ENCODE measurements at regions not wholly inside any gene's neighbourhood (a gene's known extent, or its start where the extent isn't known, plus 50 kb on each side); places are given as distances from the start of the nearest gene placed in this dataset.

GRCh38 chr1:34270181-34270580 is 93.5 kb downstream of the C1orf94 start:
- Mint-ChIP-seq H3K27ac (no peak overlapping the region), H3K27me3 (peaks cover 59% of the 10 kb centered on the region), H3K9me3 (ENCODE audit: low read depth) (no peaks in the 10 kb centered on the region), H3K4me1 (ENCODE audit: low read depth) (no peaks in the 10 kb centered on the region), H3K4me3 (ENCODE audit: low read depth) (no peak overlapping the region), H3K36me3 (ENCODE audit: insufficient read depth) (no peaks in the 10 kb centered on the region)
- no peak for TF ChIP-seq CTCF (IDR thresholded peaks at IDR 0.05; ENCODE audit: unreplicated experiment)
- no peak for DNase-seq (ENCODE audit: low spot score, unreplicated experiment)

- H3K36me3 Mint-ChIP-seq (ENCODE audit: insufficient read depth) = no peaks in the 10 kb centered on the region
- no peaks in the 10 kb centered on the region for H3K4me1 Mint-ChIP-seq (ENCODE audit: low read depth)
- H3K9me3 Mint-ChIP-seq (ENCODE audit: low read depth) = no peaks in the 10 kb centered on the region
- H3K4me3 Mint-ChIP-seq (ENCODE audit: low read depth) = no peak overlapping the region
- H3K27me3 Mint-ChIP-seq = peaks cover 43% of the 10 kb centered on the region
- DNase-seq (ENCODE audit: low spot score, unreplicated experiment) = no peak
- TF ChIP-seq CTCF (IDR thresholded peaks at IDR 0.05; ENCODE audit: unreplicated experiment) = no peak
- no peak overlapping the region for H3K27ac Mint-ChIP-seq
Measured at GRCh38 chr1:34272152-34272551, 95.4 kb downstream of the C1orf94 start.

GRCh38 chr1:34275150-34275549 is 98.4 kb downstream of the C1orf94 start:
- DNase-seq (ENCODE audit: low spot score, unreplicated experiment) = no peak
- no peak for TF ChIP-seq CTCF (IDR thresholded peaks at IDR 0.05; ENCODE audit: unreplicated experiment)
- H3K27ac Mint-ChIP-seq = no peak overlapping the region

GRCh38 chr1:34276606-34277005 is 99.9 kb downstream of the C1orf94 start:
- Mint-ChIP-seq H3K9me3 (ENCODE audit: low read depth) (peaks cover under 1% of the 10 kb centered on the region), H3K36me3 (ENCODE audit: insufficient read depth) (no peaks in the 10 kb centered on the region), H3K4me1 (ENCODE audit: low read depth) (no peaks in the 10 kb centered on the region), H3K27ac (no peak overlapping the region), H3K27me3 (peaks cover 24% of the 10 kb centered on the region), H3K4me3 (ENCODE audit: low read depth) (no peak overlapping the region)
- no peak for TF ChIP-seq CTCF (IDR thresholded peaks at IDR 0.05; ENCODE audit: unreplicated experiment)
- DNase-seq (ENCODE audit: low spot score, unreplicated experiment) = no peak

More at GRCh38 chr1:34275150-34275549, 98.4 kb downstream of the C1orf94 start:
- no peaks in the 10 kb centered on the region for H3K36me3 Mint-ChIP-seq (ENCODE audit: insufficient read depth)
- peaks cover 27% of the 10 kb centered on the region for H3K27me3 Mint-ChIP-seq
- no peaks in the 10 kb centered on the region for H3K4me1 Mint-ChIP-seq (ENCODE audit: low read depth)
- H3K4me3 Mint-ChIP-seq (ENCODE audit: low read depth) = no peak overlapping the region
- no peaks in the 10 kb centered on the region for H3K9me3 Mint-ChIP-seq (ENCODE audit: low read depth)

GRCh38 chr1:34277150-34277549 is 100.4 kb downstream of the C1orf94 start:
- Mint-ChIP-seq H3K27me3 (peaks cover 23% of the 10 kb centered on the region), H3K4me3 (ENCODE audit: low read depth) (no peak overlapping the region), H3K9me3 (ENCODE audit: low read depth) (peaks cover 3% of the 10 kb centered on the region), H3K4me1 (ENCODE audit: low read depth) (no peaks in the 10 kb centered on the region), H3K36me3 (ENCODE audit: insufficient read depth) (no peaks in the 10 kb centered on the region), H3K27ac (no peak overlapping the region)
- DNase-seq (ENCODE audit: low spot score, unreplicated experiment) = no peak
- TF ChIP-seq CTCF (IDR thresholded peaks at IDR 0.05; ENCODE audit: unreplicated experiment) = no peak
